AG04449 (cell line): ENCODE measurements at regions not wholly inside any gene's neighbourhood (a gene's known extent, or its start where the extent isn't known, plus 50 kb on each side); places are given as distances from the start of the nearest gene placed in this dataset.

Experiments
- CTCF ChIA-PET: fragments of 350-600 bp; formaldehyde crosslinking; extraction: SDS; loops from one replicate; lab custom pipeline; 2021; ENCODE audit warnings: antibody characterized with exemption; lab: Yijun Ruan, JAX
- POLR2A ChIA-PET: fragments of 400-600, 350-600 bp; formaldehyde crosslinking; extraction: SDS; loops from one replicate; lab custom pipeline; 2020; ENCODE audit warnings: antibody characterized with exemption, inconsistent platforms; lab: Yijun Ruan, JAX
- DNase-seq: peaks from one replicate; pipeline ENCODE4 v3.0.0-alpha.2; 2010; ENCODE audit warnings: low read depth, low spot score
- H3K4me3 ChIP-seq: 2 replicates; pipeline ENCODE4 v1.5.1; 2011; ENCODE audit warnings: low read depth, mild to moderate bottlenecking, control low read depth, low read length
- TF ChIP-seq, protein P1 (sequence below): IDR thresholded peaks from one replicate; pipeline ENCODE4 v1.5.1; 2011; ENCODE audit warnings: mild to moderate bottlenecking, moderate library complexity, low read length, control low read depth, inconsistent platforms; ENCODE audit not compliant: insufficient read depth; ENCODE audit errors: missing control alignments

DNA sequence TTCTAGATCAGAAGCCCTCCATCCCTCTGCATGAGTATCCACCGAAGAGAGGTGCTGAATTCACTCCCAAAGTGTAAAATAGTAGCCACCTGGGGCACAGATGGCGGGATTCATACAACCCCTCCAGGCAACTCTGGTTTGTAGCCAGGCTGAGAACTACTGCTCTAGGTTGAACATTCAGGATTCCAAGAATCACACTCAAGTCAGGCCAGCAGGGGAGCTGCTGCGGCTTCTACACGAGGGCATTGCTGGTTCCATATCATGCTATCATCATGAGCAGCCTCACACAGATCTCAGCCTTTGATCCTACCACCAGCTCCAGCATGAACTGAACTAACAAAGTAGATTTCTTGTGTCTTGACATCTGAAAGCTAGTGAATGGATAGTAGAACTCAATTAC lies 367.9 kb downstream of the DIRAS2 start:
- TF ChIP-seq, protein P1, sequence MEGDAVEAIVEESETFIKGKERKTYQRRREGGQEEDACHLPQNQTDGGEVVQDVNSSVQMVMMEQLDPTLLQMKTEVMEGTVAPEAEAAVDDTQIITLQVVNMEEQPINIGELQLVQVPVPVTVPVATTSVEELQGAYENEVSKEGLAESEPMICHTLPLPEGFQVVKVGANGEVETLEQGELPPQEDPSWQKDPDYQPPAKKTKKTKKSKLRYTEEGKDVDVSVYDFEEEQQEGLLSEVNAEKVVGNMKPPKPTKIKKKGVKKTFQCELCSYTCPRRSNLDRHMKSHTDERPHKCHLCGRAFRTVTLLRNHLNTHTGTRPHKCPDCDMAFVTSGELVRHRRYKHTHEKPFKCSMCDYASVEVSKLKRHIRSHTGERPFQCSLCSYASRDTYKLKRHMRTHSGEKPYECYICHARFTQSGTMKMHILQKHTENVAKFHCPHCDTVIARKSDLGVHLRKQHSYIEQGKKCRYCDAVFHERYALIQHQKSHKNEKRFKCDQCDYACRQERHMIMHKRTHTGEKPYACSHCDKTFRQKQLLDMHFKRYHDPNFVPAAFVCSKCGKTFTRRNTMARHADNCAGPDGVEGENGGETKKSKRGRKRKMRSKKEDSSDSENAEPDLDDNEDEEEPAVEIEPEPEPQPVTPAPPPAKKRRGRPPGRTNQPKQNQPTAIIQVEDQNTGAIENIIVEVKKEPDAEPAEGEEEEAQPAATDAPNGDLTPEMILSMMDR: no peak
- ChIA-PET CTCF (no interaction called here), POLR2A (no interaction called here)
- DNase-seq: no peak
- no peak overlapping the region for H3K4me3 ChIP-seq

DNA sequence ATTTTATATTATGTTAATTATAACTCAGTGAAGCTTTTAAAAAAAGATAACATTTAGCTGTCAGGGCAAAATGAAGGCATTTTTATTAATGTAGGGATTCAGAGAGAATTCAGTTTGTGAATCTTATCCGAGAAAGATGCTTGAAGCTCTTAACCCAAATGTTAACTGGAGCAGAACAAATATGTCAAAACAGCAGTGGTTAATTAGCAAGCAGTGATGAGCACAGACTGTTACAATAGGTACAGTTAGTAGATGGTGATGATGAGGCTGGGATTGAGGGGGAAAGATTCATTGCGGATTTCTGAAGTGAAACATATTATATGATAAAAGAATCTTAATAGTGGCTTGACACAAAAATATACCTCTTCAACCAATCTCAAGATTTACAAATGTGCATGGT lies 356.7 kb downstream of the DIRAS2 start:
- CTCF ChIA-PET: no interaction called here
- no peak for DNase-seq
- H3K4me3 ChIP-seq: no peak overlapping the region
- POLR2A ChIA-PET: no interaction called here
- TF ChIP-seq, protein P1: no peak

DNA sequence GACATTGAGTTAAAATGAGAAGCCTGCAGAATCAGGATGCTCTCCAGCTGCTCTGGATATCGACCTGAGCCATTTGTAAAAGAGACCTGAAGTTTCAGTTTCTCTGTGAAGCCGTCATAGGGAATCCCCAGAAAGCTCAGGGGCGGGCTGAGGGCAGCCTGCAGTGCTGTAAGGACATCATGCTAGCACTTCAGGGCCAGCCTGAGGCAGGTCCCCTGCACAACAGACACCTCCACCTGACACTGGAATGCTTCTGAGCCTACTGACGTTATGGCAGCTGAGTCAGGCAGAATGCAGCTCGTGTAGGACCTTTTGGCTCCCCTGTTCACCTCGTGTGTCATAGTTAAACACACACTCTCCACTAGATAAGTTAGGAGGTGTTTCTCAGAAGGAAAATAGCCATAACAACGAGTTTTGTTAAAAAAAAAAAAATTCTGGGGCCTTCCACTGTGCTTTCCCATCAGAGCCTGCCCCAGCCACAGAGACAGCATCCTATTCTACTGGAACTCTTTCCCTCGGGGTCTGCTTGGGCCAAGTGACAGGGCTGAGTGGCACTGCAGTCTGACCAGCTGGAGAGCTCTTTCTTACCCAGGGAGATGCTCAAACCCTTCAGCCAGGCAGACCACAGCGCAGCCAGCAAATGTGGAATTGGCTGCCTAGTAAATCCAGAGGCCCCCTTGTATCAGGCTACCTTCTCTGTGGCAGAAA lies 354.9 kb downstream of the DIRAS2 start:
- CTCF ChIA-PET: no interaction called here

DNA sequence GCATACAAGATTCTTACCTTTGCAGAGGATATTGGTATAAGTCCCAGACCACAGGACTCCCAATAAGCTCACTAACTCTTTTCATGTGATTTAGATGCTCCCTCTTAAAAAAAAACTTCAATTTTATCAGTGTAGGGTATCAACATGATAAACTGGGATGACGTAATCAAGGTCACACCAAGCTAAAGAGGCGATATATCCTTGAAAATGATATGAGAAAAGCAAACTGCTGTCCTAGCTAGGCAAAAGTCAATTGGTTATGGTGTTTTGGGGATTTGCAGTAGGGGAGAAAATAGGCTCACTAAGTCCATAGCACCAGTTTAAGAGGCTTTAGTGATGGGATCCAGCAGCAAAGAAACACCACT lies 354.4 kb downstream of the DIRAS2 start:
- H3K4me3 ChIP-seq: no peak overlapping the region
- ChIA-PET CTCF (no interaction called here), POLR2A (no interaction called here)
- TF ChIP-seq, protein P1: no peak
- DNase-seq: no peak

More for the DNA sequence above, 354.9 kb downstream of the DIRAS2 start:
- H3K4me3 ChIP-seq: no peak overlapping the region
- DNase-seq: no peak
- TF ChIP-seq, protein P1: no peak
- POLR2A ChIA-PET: no interaction called here

DNA sequence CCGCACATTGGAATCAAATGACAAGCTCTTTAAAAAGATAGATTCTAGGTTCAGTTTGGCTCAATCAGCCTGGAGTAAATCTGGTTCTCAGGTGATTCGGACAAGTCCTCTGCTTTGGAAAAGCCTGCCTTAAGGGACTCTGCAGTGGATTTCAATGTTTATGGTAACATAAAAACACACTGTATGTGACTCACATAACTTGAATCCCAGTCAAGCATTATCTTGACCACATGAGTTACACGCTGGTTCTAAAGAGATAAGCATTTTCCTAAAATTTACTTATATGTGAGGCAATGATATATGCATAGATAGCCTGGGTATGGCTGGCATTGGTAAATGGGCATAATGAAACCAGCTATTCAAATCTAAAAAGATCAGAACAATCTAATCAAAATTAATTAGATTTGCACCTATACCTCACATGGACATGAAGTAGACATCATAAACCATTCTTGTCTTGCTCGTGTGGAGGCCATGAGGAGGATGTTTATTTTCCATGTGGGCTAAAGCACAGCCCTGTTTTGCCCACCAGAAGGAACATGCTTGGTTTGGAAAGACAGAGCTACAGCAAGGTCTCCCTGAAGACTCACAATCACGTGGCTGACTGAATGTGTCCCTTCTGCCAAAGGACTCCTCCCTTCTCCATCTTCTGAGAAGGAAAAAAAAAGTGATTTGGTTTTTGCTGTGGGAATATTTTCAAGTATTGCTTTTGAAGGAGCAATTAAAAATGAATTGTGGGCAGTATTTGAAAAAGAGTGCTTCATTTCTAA lies 351.7 kb downstream of the DIRAS2 start:
- H3K4me3 ChIP-seq: no peak overlapping the region
- TF ChIP-seq, protein P1: no peak
- no peak for DNase-seq
- POLR2A ChIA-PET: no interaction called here
- CTCF ChIA-PET: no interaction called here

DNA sequence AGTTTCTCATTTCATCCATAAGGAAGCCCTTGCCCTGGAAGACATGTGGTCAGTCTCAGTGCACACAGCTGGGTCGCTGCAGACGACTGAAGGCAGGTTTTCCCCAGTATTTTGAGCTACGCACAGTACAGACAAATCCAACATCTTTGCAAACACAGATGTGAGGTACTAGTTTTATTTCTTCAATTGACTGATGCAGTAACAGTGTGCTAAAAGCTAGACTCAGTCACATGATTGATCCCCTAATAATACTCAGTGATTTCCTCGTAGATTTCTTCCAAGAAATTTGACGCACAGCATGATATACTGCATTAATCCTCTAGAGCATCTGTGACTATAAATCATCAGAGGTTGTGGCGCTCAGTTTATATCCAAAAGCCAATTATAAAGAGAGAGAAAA lies 346.1 kb downstream of the DIRAS2 start:
- TF ChIP-seq, protein P1: no peak
- POLR2A ChIA-PET: no interaction called here
- CTCF ChIA-PET: no interaction called here
- no peak overlapping the region for H3K4me3 ChIP-seq
- DNase-seq: no peak
